CD4-positive, alpha-beta T cell treated with Interleukin-4 for 1 hour (primary cell): ENCODE measurements at regions not wholly inside any gene's neighbourhood (a gene's known extent, or its start where the extent isn't known, plus 50 kb on each side); places are given as distances from the start of the nearest gene placed in this dataset.
"Not testable (repeated sequence)": the region's sequence is repeated elsewhere in the genome, so short reads cannot be mapped to it uniquely, and the experiment has no call there.

Experiments
- DNase-seq, 2 donors: peaks; one replicate each; pipeline ENCODE4 v3.0.0-alpha.2; 2020 to 2022

- no peak for DNase-seq
Observed at GRCh38 chr15:77838595-77838994, 205.9 kb upstream of the LINGO1 start.

GRCh38 chr15:77838061-77838460 is 205.3 kb upstream of the LINGO1 start:
- no peak for DNase-seq

- no peak for DNase-seq
Observed at GRCh38 chr15:77837649-77838025, 204.9 kb upstream of the LINGO1 start.

- no peak for DNase-seq
Observed at GRCh38 chr15:77836906-77837648, 204.4 kb upstream of the LINGO1 start.

- DNase-seq: no peak
Observed at GRCh38 chr15:77836121-77836692, 203.5 kb upstream of the LINGO1 start.

GRCh38 chr15:77834276-77834990 is 201.7 kb upstream of the LINGO1 start:
- DNase-seq: no peak

- DNase-seq: no peak
Observed at GRCh38 chr15:77832874-77833273, 200.2 kb upstream of the LINGO1 start.

- no peak for DNase-seq
Observed at GRCh38 chr15:77831986-77832385, 199.3 kb upstream of the LINGO1 start.

- no peak for DNase-seq
Observed at GRCh38 chr15:77830051-77830468, 197.3 kb upstream of the LINGO1 start.

GRCh38 chr15:77829331-77829730 is 196.6 kb upstream of the LINGO1 start:
- not testable (repeated sequence) for DNase-seq

- no peak for DNase-seq
Observed at GRCh38 chr15:77827860-77828259, 195.1 kb upstream of the LINGO1 start.

GRCh38 chr15:77826006-77826695 is 193.4 kb upstream of the LINGO1 start:
- DNase-seq: no peak

GRCh38 chr15:77825546-77825945 is 192.8 kb upstream of the LINGO1 start:
- DNase-seq: no peak

GRCh38 chr15:77825252-77825542 is 192.5 kb upstream of the LINGO1 start:
- DNase-seq: no peak

- DNase-seq: no peak
Observed at GRCh38 chr15:77824361-77825251, 191.9 kb upstream of the LINGO1 start.

GRCh38 chr15:77823736-77824135 is 191.0 kb upstream of the LINGO1 start:
- DNase-seq: no peak

- DNase-seq: no peak
Observed at GRCh38 chr15:77822631-77823230, 190.0 kb upstream of the LINGO1 start.

- no peak for DNase-seq
Observed at GRCh38 chr15:77821959-77822256, 189.2 kb upstream of the LINGO1 start.

- DNase-seq: no peak
Observed at GRCh38 chr15:77821188-77821958, 188.7 kb upstream of the LINGO1 start.

GRCh38 chr15:77819851-77820728 is 187.4 kb upstream of the LINGO1 start:
- no peak for DNase-seq
